HL-60 (cell line): ENCODE measurements at regions not wholly inside any gene's neighbourhood (a gene's known extent, or its start where the extent isn't known, plus 50 kb on each side); places are given as distances from the start of the nearest gene placed in this dataset.

Experiments
- CTCF ChIP-seq: IDR thresholded peaks from one replicate; pipeline ENCODE4 v1.5.1; 2011; ENCODE audit warnings: low read length, control low read depth, inconsistent platforms; ENCODE audit not compliant: insufficient read depth
- GABPA ChIP-seq: IDR thresholded peaks from 2 replicates; pipeline ENCODE4 v1.6.1; 2012; ENCODE audit warnings: low read depth
- POLR2AphosphoS5 ChIP-seq: IDR thresholded peaks from 2 replicates; pipeline ENCODE4 v1.6.1; 2012; ENCODE audit warnings: low read depth
- REST ChIP-seq: IDR thresholded peaks from 2 replicates; pipeline ENCODE4 v1.6.1; 2012; ENCODE audit warnings: low read depth; ENCODE audit not compliant: insufficient replicate concordance
- SPI1 ChIP-seq: IDR thresholded peaks from 2 replicates; pipeline ENCODE4 v1.6.1; 2012; ENCODE audit warnings: low read depth, mild to moderate bottlenecking, borderline replicate concordance

GRCh38 chr10:43946445-43946844 is 297.8 kb upstream of the ZNF32 start:
- no peak for TF ChIP-seq CTCF
- no peak for TF ChIP-seq SPI1
- no peak for TF ChIP-seq REST
- no peak for TF ChIP-seq POLR2AphosphoS5
- no peak for TF ChIP-seq GABPA
